ENCODE measurements at regions not wholly inside any gene's neighbourhood (a gene's known extent, or its start where the extent isn't known, plus 50 kb on each side); places are given as distances from the start of the nearest gene placed in this dataset.

- TF ChIP-seq EZH2 (IDR thresholded peaks at IDR 0.05; ENCODE audit: insufficient read depth, poor library complexity, severe bottlenecking) = no peak
- TF ChIP-seq EZH2phosphoT487 (IDR thresholded peaks at IDR 0.05; ENCODE audit: insufficient read depth, low read depth) = no peak
These were observed 156.1 kb upstream of the GHR start for GRCh38 chr5:42267091-42267490.

Data from GM23248 (cell line).